ENCODE measurements at regions not wholly inside any gene's neighbourhood (a gene's known extent, or its start where the extent isn't known, plus 50 kb on each side); places are given as distances from the start of the nearest gene placed in this dataset.

- Histone ChIP-seq H3K27me3 (replicated peaks in 1 of 2; ENCODE audit: control insufficient read depth in 2 of 2, insufficient read depth in 2 of 2, low read length in 1 of 2) (no peaks in the 10 kb centered on the region), H3K4me2 (ENCODE audit: control insufficient read depth, insufficient read depth) (no peak overlapping the region), H4K20me1 (ENCODE audit: control insufficient read depth, insufficient read depth) (no peaks in the 10 kb centered on the region), H3K79me2 (ENCODE audit: control insufficient read depth, insufficient read depth, low read length) (no peaks in the 10 kb centered on the region), H3K9ac (ENCODE audit: control insufficient read depth, insufficient read depth, low read length) (no peak overlapping the region), H3K4me1 (ENCODE audit: control insufficient read depth, insufficient read depth, low read length) (no peaks in the 10 kb centered on the region), H3K36me3 (ENCODE audit: control insufficient read depth in 2 of 2, insufficient read depth in 2 of 2, low read length in 1 of 2) (no peaks in the 10 kb centered on the region), H3K27ac (ENCODE audit: control insufficient read depth, insufficient read depth) (no peak overlapping the region), H3K9me3 (replicated peaks; ENCODE audit: control insufficient read depth, insufficient read depth, low read length) (no peaks in the 10 kb centered on the region), H3K4me3 (no peak overlapping the region), H2AFZ (ENCODE audit: control insufficient read depth, low read depth, low read length) (no peak overlapping the region)
- intact Hi-C loops (cut with micrococcal nuclease; ENCODE audit: unreplicated experiment) = no loop called here
- ChIA-PET CTCF (interaction anchor here (0.8 to 1.5 kb wide), 4 partner anchors 13 to 521 kb away, joined by 3 to 6 read pairs (median 4); no protein-coding TSS in a partner anchor), SMC1A (ENCODE audit: uncharacterized antibody, unreplicated experiment) (interaction anchor here (1.2 kb wide), 1 partner anchor 12 kb away, joined by 3 read pairs; no protein-coding TSS in a partner anchor), POLR2A (no interaction called here), RAD21 (ENCODE audit: unreplicated experiment) (no interaction called here)
- ATAC-seq (no peak), FAIRE-seq (no peak), DNase-seq (ENCODE audit: low read depth, low spot score) (no peak)
- in situ Hi-C loops (cut with MboI) = no loop called here
- 9% methylated on average over 3 of the region's 3 CpGs for WGBS (ENCODE audit: insufficient coverage, insufficient replicate concordance, low lambda C conversion rate, missing lambda C conversion rate)
- no TSS peak for BruUV-seq (replicated peaks)
- TF ChIP-seq SP1 (IDR thresholded peaks at IDR 0.05; ENCODE audit: low read depth, low read length) (no peak), IKZF1 (conservative IDR thresholded peaks at IDR 0.05) (no peak), SPI1 (IDR thresholded peaks at IDR 0.05; ENCODE audit: borderline replicate concordance, insufficient read depth, low read depth, low read length) (no peak), CEBPB (IDR thresholded peaks at IDR 0.05; ENCODE audit: borderline replicate concordance in 1 of 2, low read depth in 2 of 2, low read length in 2 of 2) (no peak), PAX5 (IDR thresholded peaks at IDR 0.05; ENCODE audit: borderline replicate concordance, low read depth, low read length) (no peak), BHLHE40 (IDR thresholded peaks at IDR 0.05; ENCODE audit: borderline replicate concordance in 1 of 2, low read depth in 2 of 2, low read length in 1 of 2) (no peak), PAX8 (IDR thresholded peaks at IDR 0.05) (no peak), CREB1 (IDR thresholded peaks at IDR 0.05; ENCODE audit: low read depth) (no peak)
- TF ChIP-seq, protein P1, sequence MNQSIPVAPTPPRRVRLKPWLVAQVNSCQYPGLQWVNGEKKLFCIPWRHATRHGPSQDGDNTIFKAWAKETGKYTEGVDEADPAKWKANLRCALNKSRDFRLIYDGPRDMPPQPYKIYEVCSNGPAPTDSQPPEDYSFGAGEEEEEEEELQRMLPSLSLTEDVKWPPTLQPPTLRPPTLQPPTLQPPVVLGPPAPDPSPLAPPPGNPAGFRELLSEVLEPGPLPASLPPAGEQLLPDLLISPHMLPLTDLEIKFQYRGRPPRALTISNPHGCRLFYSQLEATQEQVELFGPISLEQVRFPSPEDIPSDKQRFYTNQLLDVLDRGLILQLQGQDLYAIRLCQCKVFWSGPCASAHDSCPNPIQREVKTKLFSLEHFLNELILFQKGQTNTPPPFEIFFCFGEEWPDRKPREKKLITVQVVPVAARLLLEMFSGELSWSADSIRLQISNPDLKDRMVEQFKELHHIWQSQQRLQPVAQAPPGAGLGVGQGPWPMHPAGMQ (IDR thresholded peaks at IDR 0.05; ENCODE audit: borderline replicate concordance) = no peak
- TF ChIP-seq, protein P2, sequence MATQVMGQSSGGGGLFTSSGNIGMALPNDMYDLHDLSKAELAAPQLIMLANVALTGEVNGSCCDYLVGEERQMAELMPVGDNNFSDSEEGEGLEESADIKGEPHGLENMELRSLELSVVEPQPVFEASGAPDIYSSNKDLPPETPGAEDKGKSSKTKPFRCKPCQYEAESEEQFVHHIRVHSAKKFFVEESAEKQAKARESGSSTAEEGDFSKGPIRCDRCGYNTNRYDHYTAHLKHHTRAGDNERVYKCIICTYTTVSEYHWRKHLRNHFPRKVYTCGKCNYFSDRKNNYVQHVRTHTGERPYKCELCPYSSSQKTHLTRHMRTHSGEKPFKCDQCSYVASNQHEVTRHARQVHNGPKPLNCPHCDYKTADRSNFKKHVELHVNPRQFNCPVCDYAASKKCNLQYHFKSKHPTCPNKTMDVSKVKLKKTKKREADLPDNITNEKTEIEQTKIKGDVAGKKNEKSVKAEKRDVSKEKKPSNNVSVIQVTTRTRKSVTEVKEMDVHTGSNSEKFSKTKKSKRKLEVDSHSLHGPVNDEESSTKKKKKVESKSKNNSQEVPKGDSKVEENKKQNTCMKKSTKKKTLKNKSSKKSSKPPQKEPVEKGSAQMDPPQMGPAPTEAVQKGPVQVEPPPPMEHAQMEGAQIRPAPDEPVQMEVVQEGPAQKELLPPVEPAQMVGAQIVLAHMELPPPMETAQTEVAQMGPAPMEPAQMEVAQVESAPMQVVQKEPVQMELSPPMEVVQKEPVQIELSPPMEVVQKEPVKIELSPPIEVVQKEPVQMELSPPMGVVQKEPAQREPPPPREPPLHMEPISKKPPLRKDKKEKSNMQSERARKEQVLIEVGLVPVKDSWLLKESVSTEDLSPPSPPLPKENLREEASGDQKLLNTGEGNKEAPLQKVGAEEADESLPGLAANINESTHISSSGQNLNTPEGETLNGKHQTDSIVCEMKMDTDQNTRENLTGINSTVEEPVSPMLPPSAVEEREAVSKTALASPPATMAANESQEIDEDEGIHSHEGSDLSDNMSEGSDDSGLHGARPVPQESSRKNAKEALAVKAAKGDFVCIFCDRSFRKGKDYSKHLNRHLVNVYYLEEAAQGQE (IDR thresholded peaks at IDR 0.05; ENCODE audit: low read depth, low read length) = no peak
- TF ChIP-seq, protein P3, sequence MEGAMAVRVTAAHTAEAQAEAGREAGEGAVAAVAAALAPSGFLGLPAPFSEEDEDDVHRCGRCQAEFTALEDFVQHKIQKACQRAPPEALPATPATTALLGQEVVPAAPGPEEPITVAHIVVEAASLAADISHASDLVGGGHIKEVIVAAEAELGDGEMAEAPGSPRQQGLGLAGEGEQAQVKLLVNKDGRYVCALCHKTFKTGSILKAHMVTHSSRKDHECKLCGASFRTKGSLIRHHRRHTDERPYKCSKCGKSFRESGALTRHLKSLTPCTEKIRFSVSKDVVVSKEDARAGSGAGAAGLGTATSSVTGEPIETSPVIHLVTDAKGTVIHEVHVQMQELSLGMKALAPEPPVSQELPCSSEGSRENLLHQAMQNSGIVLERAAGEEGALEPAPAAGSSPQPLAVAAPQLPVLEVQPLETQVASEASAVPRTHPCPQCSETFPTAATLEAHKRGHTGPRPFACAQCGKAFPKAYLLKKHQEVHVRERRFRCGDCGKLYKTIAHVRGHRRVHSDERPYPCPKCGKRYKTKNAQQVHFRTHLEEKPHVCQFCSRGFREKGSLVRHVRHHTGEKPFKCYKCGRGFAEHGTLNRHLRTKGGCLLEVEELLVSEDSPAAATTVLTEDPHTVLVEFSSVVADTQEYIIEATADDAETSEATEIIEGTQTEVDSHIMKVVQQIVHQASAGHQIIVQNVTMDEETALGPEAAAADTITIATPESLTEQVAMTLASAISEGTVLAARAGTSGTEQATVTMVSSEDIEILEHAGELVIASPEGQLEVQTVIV (IDR thresholded peaks at IDR 0.05; ENCODE audit: borderline replicate concordance, partially characterized antibody) = no peak
Observed at GRCh38 chr18:27666016-27666415, 480.9 kb upstream of the CHST9 start.

Measured in GM12878 (cell line).